LNCaP clone FGC (cell line): ENCODE measurements at regions not wholly inside any gene's neighbourhood (a gene's known extent, or its start where the extent isn't known, plus 50 kb on each side); places are given as distances from the start of the nearest gene placed in this dataset.
"Not testable (repeated sequence)": the region's sequence is repeated elsewhere in the genome, so short reads cannot be mapped to it uniquely, and the experiment has no call there.

ENCODE experiments used
- DNase-seq: peaks from one replicate; pipeline ENCODE4 v3.0.0-alpha.2; 2011; ENCODE audit warnings: low read depth
- H3K4me3 ChIP-seq: 2 replicates; pipeline ENCODE4 v1.5.1; 2011; ENCODE audit warnings: mild to moderate bottlenecking, low read depth, low read length, control low read depth
- TF ChIP-seq, protein P1 (sequence below): IDR thresholded peaks from 2 replicates; pipeline ENCODE4 v1.5.1; 2012; ENCODE audit warnings: mild to moderate bottlenecking; ENCODE audit not compliant: control insufficient read depth, insufficient read depth; ENCODE audit errors: extremely low read depth

- TF ChIP-seq, protein P1, sequence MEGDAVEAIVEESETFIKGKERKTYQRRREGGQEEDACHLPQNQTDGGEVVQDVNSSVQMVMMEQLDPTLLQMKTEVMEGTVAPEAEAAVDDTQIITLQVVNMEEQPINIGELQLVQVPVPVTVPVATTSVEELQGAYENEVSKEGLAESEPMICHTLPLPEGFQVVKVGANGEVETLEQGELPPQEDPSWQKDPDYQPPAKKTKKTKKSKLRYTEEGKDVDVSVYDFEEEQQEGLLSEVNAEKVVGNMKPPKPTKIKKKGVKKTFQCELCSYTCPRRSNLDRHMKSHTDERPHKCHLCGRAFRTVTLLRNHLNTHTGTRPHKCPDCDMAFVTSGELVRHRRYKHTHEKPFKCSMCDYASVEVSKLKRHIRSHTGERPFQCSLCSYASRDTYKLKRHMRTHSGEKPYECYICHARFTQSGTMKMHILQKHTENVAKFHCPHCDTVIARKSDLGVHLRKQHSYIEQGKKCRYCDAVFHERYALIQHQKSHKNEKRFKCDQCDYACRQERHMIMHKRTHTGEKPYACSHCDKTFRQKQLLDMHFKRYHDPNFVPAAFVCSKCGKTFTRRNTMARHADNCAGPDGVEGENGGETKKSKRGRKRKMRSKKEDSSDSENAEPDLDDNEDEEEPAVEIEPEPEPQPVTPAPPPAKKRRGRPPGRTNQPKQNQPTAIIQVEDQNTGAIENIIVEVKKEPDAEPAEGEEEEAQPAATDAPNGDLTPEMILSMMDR: no peak
- H3K4me3 ChIP-seq: no peak overlapping the region
- DNase-seq: peak; percentile 6
These were observed 1157.9 kb downstream of the TAF11L14 start for GRCh38 chr5:18792145-18792544.

- TF ChIP-seq, protein P1: no peak
- no peak overlapping the region for H3K4me3 ChIP-seq
- no peak for DNase-seq
These were observed 1163.0 kb downstream of the TAF11L14 start for GRCh38 chr5:18797222-18797621.

DNA sequence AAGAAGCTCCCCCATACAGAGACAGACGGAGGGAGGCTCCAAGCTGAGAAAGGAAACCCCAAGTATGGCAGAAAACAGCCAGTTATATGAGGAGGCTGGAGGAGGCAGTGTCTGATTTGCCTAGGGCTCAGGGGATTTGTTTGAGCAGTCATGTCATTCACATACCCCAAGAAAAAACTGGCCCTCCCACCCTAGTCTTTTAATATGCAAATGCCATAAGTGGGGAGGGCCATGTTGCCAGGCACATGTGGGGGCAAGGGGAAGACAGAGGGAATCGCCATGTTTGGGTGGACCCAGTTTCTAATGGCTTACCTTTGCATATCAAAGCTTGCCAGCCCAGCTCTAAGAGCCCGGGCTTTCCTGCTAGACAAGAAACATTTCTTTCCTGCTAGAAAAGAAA lies 1163.8 kb downstream of the TAF11L14 start:
- H3K4me3 ChIP-seq: no peak overlapping the region
- TF ChIP-seq, protein P1: no peak
- no peak for DNase-seq

- no peak for DNase-seq
- H3K4me3 ChIP-seq: no peak overlapping the region
- TF ChIP-seq, protein P1: no peak
These were observed 1165.3 kb downstream of the TAF11L14 start for GRCh38 chr5:18799482-18800128.

DNA sequence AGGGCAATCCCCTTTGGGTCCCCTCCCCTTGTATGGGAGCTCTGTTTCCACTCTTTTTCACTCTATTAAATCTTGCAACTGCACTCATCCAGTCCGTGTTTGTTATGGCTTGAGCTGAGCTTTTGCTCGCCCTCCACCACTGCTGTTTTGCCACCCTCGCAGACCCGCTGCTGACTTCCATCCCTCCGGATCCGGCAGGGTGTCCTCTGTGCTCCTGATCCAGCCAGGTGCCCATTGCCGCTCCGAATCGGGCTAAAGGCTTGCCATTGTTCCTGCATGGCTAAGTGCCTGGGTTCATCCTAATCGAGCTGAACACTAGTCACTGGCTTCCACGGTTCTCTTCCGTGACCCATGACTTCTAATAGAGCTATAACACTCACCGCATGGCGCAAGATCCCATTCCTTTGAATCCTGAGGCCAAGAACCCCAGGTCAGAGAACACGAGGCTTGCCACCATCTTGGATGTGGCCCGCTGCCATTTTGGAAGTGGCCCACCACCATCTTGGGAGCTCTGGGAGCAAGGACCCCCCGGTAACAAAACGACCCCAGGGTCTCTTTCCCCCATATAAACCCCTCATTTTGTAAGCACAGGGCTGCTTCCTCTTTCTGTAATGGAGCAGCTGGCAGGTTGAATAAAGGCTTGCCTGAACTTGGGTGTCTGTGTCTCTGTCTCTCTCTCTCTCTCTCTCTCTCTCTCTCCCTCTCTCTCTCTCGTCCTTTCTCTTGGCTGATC lies 1166.2 kb downstream of the TAF11L14 start:
- TF ChIP-seq, protein P1: no peak
- H3K4me3 ChIP-seq: no peak overlapping the region
- DNase-seq: no peak

DNA sequence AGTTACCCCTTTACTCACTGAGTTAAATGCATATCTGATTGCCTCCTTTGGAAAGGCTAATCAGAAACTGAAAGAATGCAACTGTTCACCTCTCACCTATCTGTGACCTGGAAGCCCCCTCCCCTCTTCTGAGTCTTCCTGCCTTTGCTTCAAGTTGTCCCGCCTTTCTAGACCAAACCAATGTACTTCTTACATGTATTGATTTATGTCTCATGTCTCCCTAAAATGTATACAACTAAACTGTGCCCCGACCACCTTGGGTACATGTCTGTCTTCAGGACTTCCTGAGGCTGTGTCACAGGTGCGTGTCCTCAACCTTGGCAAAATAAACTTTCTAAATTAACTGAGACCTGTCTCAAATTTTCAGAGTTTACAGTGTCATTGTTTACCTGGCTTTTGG lies 1167.2 kb downstream of the TAF11L14 start:
- not testable (repeated sequence) for DNase-seq, H3K4me3 ChIP-seq

DNA sequence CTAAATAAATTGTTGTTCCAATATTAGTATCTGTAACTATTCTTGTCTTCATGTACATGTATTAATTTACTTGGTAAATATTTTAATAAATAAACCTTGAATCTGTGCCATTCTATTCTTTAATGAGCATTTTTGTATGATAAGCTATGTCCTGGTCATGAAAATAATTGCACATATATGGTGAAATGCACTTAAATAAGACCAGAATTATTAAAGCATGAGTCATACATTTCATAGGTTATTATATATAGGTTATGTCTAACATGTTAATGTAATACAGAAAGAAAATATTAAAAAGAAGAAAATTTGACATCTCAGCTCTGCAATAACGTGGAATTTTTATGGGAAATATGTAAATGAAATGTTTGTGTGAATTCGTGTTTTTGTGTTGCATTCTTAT lies 1168.1 kb downstream of the TAF11L14 start:
- TF ChIP-seq, protein P1: no peak
- DNase-seq: no peak
- no peak overlapping the region for H3K4me3 ChIP-seq
